Mucosa of descending colon (tissue), 3 donors: ENCODE measurements at regions not wholly inside any gene's neighbourhood (a gene's known extent, or its start where the extent isn't known, plus 50 kb on each side); places are given as distances from the start of the nearest gene placed in this dataset.

Experiments
- ATAC-seq: fragments of 200-7000 bp; cut with Tn5 transposase; one replicate; pipeline ENCODE4 v1.9.1; 2020; ENCODE audit warnings: mild to moderate bottlenecking, moderate library complexity
- DNase-seq, 3 donors: peaks; one replicate each; pipeline ENCODE4 v3.0.0-alpha.2; 2020
- H3K36me3 ChIP-seq: fragments of 200-600 bp; one replicate; pipeline ENCODE4 v1.8.0; 2021; ENCODE audit warnings: low read depth, mild to moderate bottlenecking
- H3K4me1 ChIP-seq: fragments of 200-600 bp; one replicate; pipeline ENCODE4 v1.8.0; 2021; ENCODE audit warnings: low read depth, mild to moderate bottlenecking
- H3K4me3 ChIP-seq: fragments of 200-600 bp; one replicate; pipeline ENCODE4 v1.8.0; 2021; ENCODE audit warnings: mild to moderate bottlenecking
- H3K9me3 ChIP-seq: fragments of 200-600 bp; one replicate; pipeline ENCODE4 v1.8.0; 2021; ENCODE audit warnings: mild to moderate bottlenecking
- CTCF ChIP-seq: fragments of 200-600 bp; IDR thresholded peaks from one replicate; pipeline ENCODE4 v1.8.0; 2022; ENCODE audit warnings: antibody characterized with exemption, mild to moderate bottlenecking
- intact Hi-C, 2 donors: fragments of 100-400 bp; cut with DNase I in 1 of 2; cut with micrococcal nuclease in 1 of 2; formaldehyde crosslinking; loops; one replicate each; pipeline versions ENCODE4 v1.11.0 to v1.11.1; 2022; cut with DNase I, micrococcal nuclease
- donor health status: DM: no; HTN: no; CAD: no; lungs with moderate emphysema.
- donor health status: DM: no; HTN: no; CAD: no.
- donor health status: DM: no; HTN: yes; CAD: no.

- no peak overlapping the region for H3K4me3 ChIP-seq
- H3K4me1 ChIP-seq: no peaks in the 10 kb centered on the region
- no peak for ATAC-seq
- DNase-seq: no peak
- H3K9me3 ChIP-seq: no peaks in the 10 kb centered on the region
- intact Hi-C loops: no loop called here
- no peaks in the 10 kb centered on the region for H3K36me3 ChIP-seq
- no peak for TF ChIP-seq CTCF
Observed at GRCh38 chr5:15420201-15420600, 79.8 kb upstream of the FBXL7 start.

DNA sequence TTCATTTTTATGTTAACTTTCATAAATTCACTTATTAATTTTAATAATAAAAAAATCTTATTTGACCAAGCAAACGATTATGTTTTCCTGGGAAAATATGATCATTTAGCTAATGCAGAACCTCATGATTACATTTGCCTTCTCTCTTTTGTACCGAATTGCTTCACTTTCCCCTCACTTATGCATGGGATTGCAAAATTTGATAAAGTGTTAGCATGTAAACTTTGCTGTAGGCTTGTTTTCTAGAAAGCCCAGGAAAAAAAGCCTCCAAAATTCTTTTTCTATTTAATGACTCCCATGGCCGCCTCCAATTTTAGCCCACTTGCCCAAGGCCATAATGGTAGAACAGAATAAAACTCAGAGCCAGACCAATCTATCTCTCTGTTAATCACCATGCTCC lies 82.8 kb upstream of the FBXL7 start:
- intact Hi-C loops: no loop called here
- Histone ChIP-seq H3K4me1 (no peaks in the 10 kb centered on the region), H3K4me3 (no peak overlapping the region), H3K36me3 (no peaks in the 10 kb centered on the region), H3K9me3 (no peaks in the 10 kb centered on the region)
- no peak for ATAC-seq
- no peak for TF ChIP-seq CTCF
- no peak for DNase-seq

DNA sequence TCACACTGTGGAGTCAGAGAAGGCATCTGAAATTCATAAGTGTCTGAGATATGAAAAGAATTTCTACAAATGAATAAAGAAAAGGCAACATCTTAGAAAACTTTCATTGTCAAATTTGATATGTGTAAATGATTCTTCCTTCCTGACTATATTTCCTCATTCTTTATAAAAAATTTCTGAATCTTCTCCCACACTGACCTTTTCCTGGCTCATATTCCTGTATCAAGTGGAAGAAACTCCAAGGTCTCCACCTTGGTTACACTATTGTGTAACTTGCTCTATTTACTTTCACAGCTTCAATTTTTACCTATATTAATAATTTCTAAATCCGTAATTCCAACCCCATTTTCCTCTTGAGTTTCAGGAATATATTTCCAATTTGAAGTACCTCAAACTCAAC lies 93.5 kb upstream of the FBXL7 start:
- H3K9me3 ChIP-seq: peaks cover 17% of the 10 kb centered on the region
- no peaks in the 10 kb centered on the region for H3K36me3 ChIP-seq
- DNase-seq (no peak), ATAC-seq (no peak)
- intact Hi-C loops: no loop called here
- H3K4me3 ChIP-seq: no peak overlapping the region
- H3K4me1 ChIP-seq: no peaks in the 10 kb centered on the region
- TF ChIP-seq CTCF: no peak

DNA sequence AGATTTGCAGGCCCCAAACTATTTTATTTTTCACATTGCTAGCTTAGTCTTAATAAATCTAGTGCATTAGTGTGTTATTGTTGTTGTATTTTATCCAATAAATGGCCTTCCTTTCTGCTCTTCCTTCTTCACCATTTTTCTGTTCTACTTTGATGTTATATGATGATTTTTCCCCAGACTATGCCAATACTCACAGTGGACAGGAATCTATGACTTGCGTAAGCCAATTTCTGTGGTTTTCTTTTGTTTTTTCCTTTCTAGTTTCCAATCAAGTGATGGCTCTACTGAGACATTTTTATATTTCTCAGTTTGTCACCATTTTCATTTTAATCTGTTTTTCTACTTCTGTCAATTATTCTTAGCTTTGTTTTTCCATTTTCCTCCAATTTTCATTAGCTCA lies 106.8 kb upstream of the FBXL7 start:
- TF ChIP-seq CTCF: no peak
- intact Hi-C loops: no loop called here
- no peaks in the 10 kb centered on the region for H3K4me1 ChIP-seq

GRCh38 chr5:15391704-15392397 lies 108.1 kb upstream of the FBXL7 start:
- Histone ChIP-seq H3K4me3 (no peak overlapping the region), H3K9me3 (no peaks in the 10 kb centered on the region), H3K36me3 (no peaks in the 10 kb centered on the region), H3K4me1 (no peaks in the 10 kb centered on the region)
- no peak for TF ChIP-seq CTCF
- DNase-seq (no peak), ATAC-seq (no peak)
- intact Hi-C loops: no loop called here

More for the DNA sequence above, 106.8 kb upstream of the FBXL7 start:
- H3K36me3 ChIP-seq: no peaks in the 10 kb centered on the region
- no peak for ATAC-seq
- no peaks in the 10 kb centered on the region for H3K9me3 ChIP-seq
- no peak overlapping the region for H3K4me3 ChIP-seq
- no peak for DNase-seq

DNA sequence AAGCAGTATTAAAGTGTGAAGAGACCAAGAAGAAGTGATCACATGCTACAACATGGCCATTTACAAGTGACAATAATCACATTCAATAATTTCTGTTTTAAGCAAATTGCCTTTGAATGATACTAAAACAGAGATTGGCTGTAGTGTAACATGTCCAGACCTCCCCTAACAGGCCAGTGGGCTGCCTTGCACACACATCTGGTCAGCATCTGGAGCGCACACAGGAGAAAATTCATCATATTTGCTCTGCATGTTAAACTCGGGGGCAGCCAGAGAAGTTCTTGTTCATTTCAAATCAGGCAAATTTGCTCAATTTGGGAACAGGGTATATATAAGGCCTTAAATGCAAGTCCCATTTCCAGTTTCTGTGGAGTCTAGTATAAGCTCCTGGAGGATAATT lies 111.1 kb upstream of the FBXL7 start:
- intact Hi-C loops: no loop called here
- Histone ChIP-seq H3K4me1 (no peaks in the 10 kb centered on the region), H3K36me3 (no peaks in the 10 kb centered on the region), H3K9me3 (no peaks in the 10 kb centered on the region), H3K4me3 (no peak overlapping the region)
- no peak for DNase-seq
- no peak for TF ChIP-seq CTCF
- ATAC-seq: no peak
